IMR-90 (cell line): ENCODE measurements at regions not wholly inside any gene's neighbourhood (a gene's known extent, or its start where the extent isn't known, plus 50 kb on each side); places are given as distances from the start of the nearest gene placed in this dataset.
A peak's percentile ranks its signal among the peaks of the same experiment; 100 is the strongest.

Experiments
- ATAC-seq: fragments of 200-7000 bp; cut with Tn5 transposase; 2 replicates; pipeline ENCODE4 v1.9.1; 2020; ENCODE audit warnings: low read depth, mild to moderate bottlenecking, moderate library complexity
- BruUV-seq: library from RNA; stranded (reverse); fragments of 400-500 nt; replicated peaks from 2 replicates; lab custom pipeline; 2021; lab: Mats Ljungman, UMichigan
- CTCF ChIA-PET: fragments of 300-600 bp; formaldehyde crosslinking; extraction: SDS; loops from one replicate; lab custom pipeline; 2021; ENCODE audit warnings: antibody characterized with exemption; lab: Yijun Ruan, JAX
- POLR2A ChIA-PET: fragments of 300-600 bp; sonication (Branson Sonifier 250); formaldehyde crosslinking; loops from one replicate; lab custom pipeline; 2022; ENCODE audit warnings: antibody characterized with exemption; ENCODE audit not compliant: unreplicated experiment; lab: Charles Lee
- DNase-seq: peaks from one replicate; pipeline ENCODE4 v3.0.0; 2013
- H2AFZ ChIP-seq: replicated peaks from 2 replicates; pipeline ENCODE3; 2013; ENCODE audit warnings: low read length, mild to moderate bottlenecking; ENCODE audit not compliant: poor library complexity
- H2AK5ac ChIP-seq: 2 replicates; pipeline ENCODE4 v1.6.1; 2013; ENCODE audit warnings: low read depth, low read length, inconsistent platforms
- H2AK9ac ChIP-seq: replicated peaks from 2 replicates; pipeline ENCODE3; 2013; ENCODE audit warnings: mild to moderate bottlenecking, low read depth, low read length, moderate library complexity; ENCODE audit not compliant: poor library complexity
- H2BK120ac ChIP-seq: 2 replicates; pipeline ENCODE4 v1.6.1; 2013; ENCODE audit warnings: low read depth, low read length, inconsistent platforms
- H2BK15ac ChIP-seq: 3 replicates; pipeline ENCODE4 v1.6.1; 2013; ENCODE audit warnings: low read depth, low read length, inconsistent platforms
- H2BK20ac ChIP-seq: 2 replicates; pipeline ENCODE4 v1.6.1; 2013; ENCODE audit warnings: low read depth, mild to moderate bottlenecking, inconsistent platforms, low read length, moderate library complexity
- H2BK5ac ChIP-seq: 2 replicates; pipeline ENCODE4 v1.6.1; 2013; ENCODE audit warnings: mild to moderate bottlenecking, low read depth, low read length, inconsistent platforms; ENCODE audit not compliant: poor library complexity, severe bottlenecking
- H3K14ac ChIP-seq: replicated peaks from 2 replicates; pipeline ENCODE4 v1.6.1; 2013; ENCODE audit warnings: low read depth, low read length, inconsistent platforms
- H3K18ac ChIP-seq: 2 replicates; pipeline ENCODE4 v1.6.1; 2013; ENCODE audit warnings: low read depth, low read length, control low read depth
- H3K23ac ChIP-seq: 2 replicates; pipeline ENCODE4 v1.6.1; 2013; ENCODE audit warnings: low read depth, low read length, inconsistent platforms
- H3K27ac ChIP-seq: 2 replicates; pipeline ENCODE4 v1.5.1; 2013; ENCODE audit warnings: mild to moderate bottlenecking, control low read depth, low read length; ENCODE audit not compliant: insufficient read depth
- H3K27me3 ChIP-seq: 2 replicates; pipeline ENCODE4 v1.6.1; 2013; ENCODE audit warnings: low read length; ENCODE audit not compliant: control insufficient read depth, insufficient read depth
- H3K36me3 ChIP-seq: 2 replicates; pipeline ENCODE4 v1.6.1; 2013; ENCODE audit warnings: low read length, mixed read lengths; ENCODE audit not compliant: control insufficient read depth, insufficient read depth
- H3K4ac ChIP-seq: 2 replicates; pipeline ENCODE4 v1.6.1; 2013; ENCODE audit warnings: low read depth, low read length, inconsistent platforms
- H3K4me1 ChIP-seq: 2 replicates; pipeline ENCODE4 v1.6.1; 2013; ENCODE audit warnings: low read length, mixed read lengths; ENCODE audit not compliant: control insufficient read depth, insufficient read depth
- H3K4me2 ChIP-seq: 2 replicates; pipeline ENCODE4 v1.6.1; 2013; ENCODE audit warnings: low read depth, mild to moderate bottlenecking, control low read depth, low read length, moderate library complexity
- H3K4me3 ChIP-seq: 2 replicates; pipeline ENCODE4 v1.5.1; 2013; ENCODE audit warnings: low read depth, mild to moderate bottlenecking, control low read depth, low read length, moderate library complexity; ENCODE audit not compliant: insufficient read depth
- H3K56ac ChIP-seq: 2 replicates; pipeline ENCODE4 v1.6.1; 2013; ENCODE audit warnings: low read length, inconsistent platforms; ENCODE audit not compliant: insufficient read depth; ENCODE audit errors: extremely low read depth
- H3K79me1 ChIP-seq, 2 experiments: 2 replicates each; pipeline ENCODE4 v1.6.1; 2013; ENCODE audit warnings: low read length in 2 of 2, inconsistent platforms in 1 of 2, low read depth in 1 of 2
- H3K9ac ChIP-seq: 2 replicates; pipeline ENCODE4 v1.6.1; 2013; ENCODE audit warnings: low read depth, low read length, control low read depth
- H3K9me1 ChIP-seq: 2 replicates; pipeline ENCODE4 v1.6.1; 2013; ENCODE audit warnings: low read length, inconsistent platforms; ENCODE audit not compliant: insufficient read depth
- H3K9me3 ChIP-seq: 2 replicates; pipeline ENCODE4 v1.6.1; 2013; ENCODE audit warnings: low read length; ENCODE audit not compliant: control insufficient read depth, insufficient read depth
- H4K20me1 ChIP-seq: 2 replicates; pipeline ENCODE4 v1.6.1; 2013; ENCODE audit warnings: low read length, inconsistent platforms; ENCODE audit not compliant: insufficient read depth
- H4K5ac ChIP-seq: 2 replicates; pipeline ENCODE4 v1.6.1; 2013; ENCODE audit warnings: mild to moderate bottlenecking, low read depth, low read length, control low read depth
- H4K8ac ChIP-seq, 2 experiments: 2 replicates each; pipeline ENCODE4 v1.6.1; 2013; ENCODE audit warnings: low read depth in 2 of 2, low read length in 2 of 2, control low read depth in 1 of 2, inconsistent platforms in 1 of 2
- H4K91ac ChIP-seq: 2 replicates; pipeline ENCODE4 v1.6.1; 2013; ENCODE audit warnings: low read depth, low read length, inconsistent platforms; ENCODE audit not compliant: insufficient read depth
- MAFK ChIP-seq: IDR thresholded peaks from 2 replicates; pipeline ENCODE4 v1.6.1; 2012; ENCODE audit warnings: low read depth, low read length, improper control_type of control experiment
- NFE2L2 ChIP-seq: fragments of 150-350 bp; IDR thresholded peaks from 2 replicates; pipeline ENCODE4 v1.6.1; 2016; ENCODE audit warnings: low read depth, mild to moderate bottlenecking, low read length
- SMC3 ChIP-seq: fragments of 150-350 bp; IDR thresholded peaks from 2 replicates; pipeline ENCODE4 v1.6.1; 2016; ENCODE audit warnings: low read depth, mild to moderate bottlenecking, antibody characterized with exemption, low read length, moderate library complexity
- whole genome bisulfite sequencing, 2 experiments: methylation state at CpG; one replicate each; pipeline versions ENCODE4 v1.1.5 to v1.1.7; 2013; ENCODE audit warnings: missing lambda C conversion rate in 2 of 2; ENCODE audit not compliant: insufficient read length in 1 of 2; ENCODE audit errors: extremely low coverage in 2 of 2; 5-methylcytosine and 5-hydroxymethylcytosine counted together
- dilution Hi-C: fragments of 300-500 bp; cut with HindIII; formaldehyde crosslinking; loops from one replicate; pipeline ENCODE4 v1.14.3; 2018; ENCODE audit warnings: low sequenced_read_pairs; ENCODE audit not compliant: unreplicated experiment
- in situ Hi-C: fragments of 300-500 bp; cut with MboI; formaldehyde crosslinking; loops from 3 replicates; pipeline ENCODE4 v1.14.3; 2019; ENCODE audit warnings: low sequenced_read_pairs, inconsistent platforms, mixed read lengths
- intact Hi-C: fragments of 100-400 bp; cut with micrococcal nuclease; formaldehyde crosslinking; loops from 2 replicates; pipeline ENCODE4 v1.10.0; 2022

DNA sequence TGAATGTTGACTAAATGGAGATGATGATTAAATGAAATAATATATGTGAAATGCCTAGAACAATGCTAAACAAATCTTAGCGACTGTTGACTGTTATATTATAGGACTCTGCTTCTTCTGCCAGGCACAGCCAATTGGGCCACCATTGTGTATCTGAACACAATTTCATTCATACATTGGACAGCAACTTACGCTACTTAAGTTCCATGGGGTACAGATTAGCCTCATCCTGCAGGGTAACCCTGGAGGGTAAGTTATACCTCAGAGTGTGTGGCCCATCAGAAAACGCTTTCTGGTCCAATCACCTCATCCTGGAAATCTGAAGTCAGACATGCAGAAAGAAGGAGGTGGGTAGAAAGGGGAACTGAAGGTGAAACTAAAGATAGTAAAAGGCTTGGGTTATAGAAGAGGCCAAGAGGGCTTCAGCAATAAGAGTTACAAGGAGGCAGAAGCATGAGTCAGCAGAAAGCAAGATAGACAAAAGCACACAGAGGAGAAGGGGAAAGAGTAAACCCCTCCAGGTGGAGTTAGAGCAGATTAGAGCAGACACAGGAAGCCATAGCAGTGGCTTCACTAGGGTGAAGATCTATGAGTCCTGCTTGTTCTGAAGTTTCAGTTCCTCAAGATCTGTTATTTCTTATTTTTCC, 119.3 kb upstream of the SLC24A5 start:
- Histone ChIP-seq H3K4me3 (no peak overlapping the region), H4K8ac (no peak overlapping the region), H3K18ac (no peak overlapping the region), H3K9me1 (no peaks in the 10 kb centered on the region), H3K4me2 (no peak overlapping the region), H3K4me1 (no peaks in the 10 kb centered on the region), H4K20me1 (no peaks in the 10 kb centered on the region), H3K27ac (no peak overlapping the region), H3K27me3 (peaks cover 2% of the 10 kb centered on the region), H3K9ac (no peak overlapping the region), H2BK20ac (no peak overlapping the region), H2AK9ac (no peak overlapping the region), H3K56ac (no peak overlapping the region), H3K14ac (no peak overlapping the region), H2AK5ac (no peak overlapping the region), H3K4ac (no peak overlapping the region), H4K91ac (no peak overlapping the region), H2AFZ (no peak overlapping the region), H3K9me3 (no peaks in the 10 kb centered on the region), H2BK120ac (no peak overlapping the region), H4K5ac (no peak overlapping the region), H2BK5ac (no peak overlapping the region), H3K79me1 (no peaks in the 10 kb centered on the region), H2BK15ac (no peak overlapping the region), H3K36me3 (no peaks in the 10 kb centered on the region), H3K23ac (no peak overlapping the region)
- TF ChIP-seq SMC3 (no peak), NFE2L2 (peak; percentile 72), MAFK (peak; percentile 66)
- no TSS peak for BruUV-seq
- ChIA-PET CTCF (no interaction called here), POLR2A (no interaction called here)
- DNase-seq (no peak), ATAC-seq (no peak)
- WGBS, 2 experiments = no CpG with 5 or more reads among the region's 3 CpGs
- in situ Hi-C loops (loop anchor here (10.0 kb wide), 1 partner anchor 63 kb away; no protein-coding TSS in a partner anchor), dilution Hi-C loops (no loop called here), intact Hi-C loops (no loop called here)
